HL-60 (cell line): ENCODE measurements at regions not wholly inside any gene's neighbourhood (a gene's known extent, or its start where the extent isn't known, plus 50 kb on each side); places are given as distances from the start of the nearest gene placed in this dataset.
A peak's percentile ranks its signal among the peaks of the same experiment; 100 is the strongest.

Source experiments
- DNase-seq, 2 experiments: peaks; one replicate each; pipeline ENCODE4 v3.0.0-alpha.2; 2010 to 2020; ENCODE audit warnings: low read depth in 1 of 2, low spot score in 1 of 2
- H3K27ac ChIP-seq: fragments of 250-450 bp; sonication (Bioruptor Pico); replicated peaks from 2 replicates; pipeline ENCODE4 v1.5.1; 2020; ENCODE audit warnings: mild to moderate bottlenecking, moderate library complexity
- H3K27me3 ChIP-seq: fragments of 250-450 bp; sonication (Bioruptor Pico); 2 replicates; pipeline ENCODE4 v1.5.1; 2021; ENCODE audit warnings: mild to moderate bottlenecking, moderate library complexity; ENCODE audit not compliant: insufficient read depth, poor library complexity, severe bottlenecking
- H3K4me3 ChIP-seq: replicated peaks from 2 replicates; pipeline ENCODE4 v1.5.1; 2011; ENCODE audit warnings: mild to moderate bottlenecking, control low read depth, low read length; ENCODE audit not compliant: insufficient read depth
- CTCF ChIP-seq: IDR thresholded peaks from one replicate; pipeline ENCODE4 v1.5.1; 2011; ENCODE audit warnings: low read length, control low read depth, inconsistent platforms; ENCODE audit not compliant: insufficient read depth
- GABPA ChIP-seq: IDR thresholded peaks from 2 replicates; pipeline ENCODE4 v1.6.1; 2012; ENCODE audit warnings: low read depth
- POLR2AphosphoS5 ChIP-seq: IDR thresholded peaks from 2 replicates; pipeline ENCODE4 v1.6.1; 2012; ENCODE audit warnings: low read depth
- SPI1 ChIP-seq: IDR thresholded peaks from 2 replicates; pipeline ENCODE4 v1.6.1; 2012; ENCODE audit warnings: low read depth, mild to moderate bottlenecking, borderline replicate concordance
- TF ChIP-seq, protein P1 (sequence below): IDR thresholded peaks from 2 replicates; pipeline ENCODE4 v1.6.1; 2012; ENCODE audit warnings: low read depth; ENCODE audit not compliant: insufficient replicate concordance

GRCh38 chr13:22144806-22145205, 473.9 kb downstream of the FGF9 start:
- H3K4me3 ChIP-seq = no peak overlapping the region
- no peak for DNase-seq

DNA sequence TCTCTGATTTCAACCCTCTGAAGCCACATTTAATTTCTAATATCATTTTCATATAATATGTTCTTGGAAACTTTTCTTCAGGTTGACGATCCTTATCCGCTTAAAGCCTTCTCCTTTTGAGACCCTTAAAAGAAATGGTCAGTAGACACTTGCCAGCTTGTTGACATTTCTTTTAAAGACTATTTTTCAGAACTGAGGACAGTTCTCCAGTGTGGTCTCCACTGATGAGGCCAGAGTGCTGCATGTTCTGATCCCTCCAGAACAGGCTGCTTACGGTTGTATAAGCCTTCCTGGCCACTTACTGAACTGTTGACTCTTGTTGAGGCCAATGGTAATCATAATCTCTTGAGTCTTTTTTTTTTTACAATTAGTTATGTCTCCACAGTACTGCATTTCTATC, 477.3 kb downstream of the FGF9 start:
- Histone ChIP-seq H3K27ac (no peak overlapping the region), H3K27me3 (no peaks in the 10 kb centered on the region), H3K4me3 (no peak overlapping the region)
- no peak for TF ChIP-seq CTCF
- TF ChIP-seq, protein P1, sequence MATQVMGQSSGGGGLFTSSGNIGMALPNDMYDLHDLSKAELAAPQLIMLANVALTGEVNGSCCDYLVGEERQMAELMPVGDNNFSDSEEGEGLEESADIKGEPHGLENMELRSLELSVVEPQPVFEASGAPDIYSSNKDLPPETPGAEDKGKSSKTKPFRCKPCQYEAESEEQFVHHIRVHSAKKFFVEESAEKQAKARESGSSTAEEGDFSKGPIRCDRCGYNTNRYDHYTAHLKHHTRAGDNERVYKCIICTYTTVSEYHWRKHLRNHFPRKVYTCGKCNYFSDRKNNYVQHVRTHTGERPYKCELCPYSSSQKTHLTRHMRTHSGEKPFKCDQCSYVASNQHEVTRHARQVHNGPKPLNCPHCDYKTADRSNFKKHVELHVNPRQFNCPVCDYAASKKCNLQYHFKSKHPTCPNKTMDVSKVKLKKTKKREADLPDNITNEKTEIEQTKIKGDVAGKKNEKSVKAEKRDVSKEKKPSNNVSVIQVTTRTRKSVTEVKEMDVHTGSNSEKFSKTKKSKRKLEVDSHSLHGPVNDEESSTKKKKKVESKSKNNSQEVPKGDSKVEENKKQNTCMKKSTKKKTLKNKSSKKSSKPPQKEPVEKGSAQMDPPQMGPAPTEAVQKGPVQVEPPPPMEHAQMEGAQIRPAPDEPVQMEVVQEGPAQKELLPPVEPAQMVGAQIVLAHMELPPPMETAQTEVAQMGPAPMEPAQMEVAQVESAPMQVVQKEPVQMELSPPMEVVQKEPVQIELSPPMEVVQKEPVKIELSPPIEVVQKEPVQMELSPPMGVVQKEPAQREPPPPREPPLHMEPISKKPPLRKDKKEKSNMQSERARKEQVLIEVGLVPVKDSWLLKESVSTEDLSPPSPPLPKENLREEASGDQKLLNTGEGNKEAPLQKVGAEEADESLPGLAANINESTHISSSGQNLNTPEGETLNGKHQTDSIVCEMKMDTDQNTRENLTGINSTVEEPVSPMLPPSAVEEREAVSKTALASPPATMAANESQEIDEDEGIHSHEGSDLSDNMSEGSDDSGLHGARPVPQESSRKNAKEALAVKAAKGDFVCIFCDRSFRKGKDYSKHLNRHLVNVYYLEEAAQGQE = peak; percentile 66
- TF ChIP-seq POLR2AphosphoS5 = no peak
- TF ChIP-seq GABPA = no peak
- TF ChIP-seq SPI1 = no peak
- no peak for DNase-seq

More at GRCh38 chr13:22144806-22145205, 473.9 kb downstream of the FGF9 start:
- Histone ChIP-seq H3K27ac (no peak overlapping the region), H3K27me3 (no peaks in the 10 kb centered on the region)
- TF ChIP-seq, protein P1 = no peak
- TF ChIP-seq CTCF = no peak
- no peak for TF ChIP-seq GABPA
- TF ChIP-seq SPI1 = no peak
- TF ChIP-seq POLR2AphosphoS5 = no peak

DNA sequence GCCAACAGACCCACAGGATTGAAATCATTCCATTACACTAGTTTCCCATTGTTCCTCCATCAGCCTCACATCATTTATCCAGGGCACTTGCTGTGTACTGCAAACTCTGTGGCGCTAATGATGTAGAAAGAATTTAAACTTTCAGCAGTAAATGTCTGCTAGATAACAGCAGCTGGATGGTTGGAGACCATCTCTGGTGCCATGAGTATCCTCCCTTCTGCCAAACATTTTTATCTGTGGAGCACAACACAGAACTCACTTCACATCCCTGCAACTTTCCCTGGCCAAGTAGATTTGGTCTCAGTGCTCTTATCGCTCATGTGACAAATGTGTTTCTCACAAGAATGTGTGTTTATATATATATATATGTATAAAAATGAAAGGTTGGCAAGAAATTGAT, 481.9 kb downstream of the FGF9 start:
- no peaks in the 10 kb centered on the region for H3K27me3 ChIP-seq
- no peak overlapping the region for H3K4me3 ChIP-seq
- no peak overlapping the region for H3K27ac ChIP-seq
- DNase-seq = no peak
- TF ChIP-seq POLR2AphosphoS5 = no peak
- no peak for TF ChIP-seq GABPA
- TF ChIP-seq SPI1 = no peak
- TF ChIP-seq CTCF = no peak
- TF ChIP-seq, protein P1 = no peak
